ENCODE measurements at regions not wholly inside any gene's neighbourhood (a gene's known extent, or its start where the extent isn't known, plus 50 kb on each side); places are given as distances from the start of the nearest gene placed in this dataset.

DNA sequence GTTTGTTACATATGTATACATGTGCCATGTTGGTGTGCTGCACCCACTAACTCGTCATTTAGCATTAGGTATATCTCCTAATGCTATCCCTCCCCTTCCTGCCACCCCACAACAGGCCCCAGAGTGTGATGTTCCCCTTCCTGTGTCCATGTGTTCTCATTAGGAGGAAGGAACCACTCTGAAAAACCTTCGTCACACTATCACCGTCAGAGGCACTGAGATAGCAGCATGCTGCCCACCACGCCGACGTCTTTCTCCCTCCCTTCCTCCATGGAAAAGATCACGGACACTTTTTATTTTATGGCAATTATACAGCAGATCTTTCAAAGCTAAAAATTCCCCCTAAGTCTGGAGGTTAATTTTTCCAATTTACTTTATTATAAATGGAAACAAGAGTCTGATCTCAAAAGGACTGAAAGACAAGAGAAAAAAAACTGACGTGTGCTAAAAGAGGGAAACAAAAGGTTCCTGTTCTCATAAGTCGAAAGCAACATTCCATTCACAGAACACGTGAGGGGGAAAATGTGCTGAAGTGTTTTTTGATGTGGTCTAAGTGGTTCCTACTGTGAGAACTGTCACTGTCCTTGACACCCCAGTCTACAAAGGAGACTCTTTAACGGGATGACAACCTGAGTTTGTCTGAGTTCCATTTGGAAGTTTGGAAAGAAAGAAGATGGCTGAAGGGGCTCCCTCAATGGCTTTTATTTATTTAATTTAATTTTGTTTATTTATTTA is 339.7 kb upstream of the IRX2 start:
- TF ChIP-seq ATF3 (CRISPR knock-in tag; conservative IDR thresholded peaks at IDR 0.05) (no peak), NFE2L1 (CRISPR knock-in tag; IDR thresholded peaks at IDR 0.05) (no peak), IRF1 (CRISPR knock-in tag; IDR thresholded peaks at IDR 0.05) (no peak), CREM (CRISPR knock-in tag; IDR thresholded peaks at IDR 0.05) (no peak), TP53 (CRISPR knock-in tag; IDR thresholded peaks at IDR 0.05) (no peak)
- TF ChIP-seq, protein P1, sequence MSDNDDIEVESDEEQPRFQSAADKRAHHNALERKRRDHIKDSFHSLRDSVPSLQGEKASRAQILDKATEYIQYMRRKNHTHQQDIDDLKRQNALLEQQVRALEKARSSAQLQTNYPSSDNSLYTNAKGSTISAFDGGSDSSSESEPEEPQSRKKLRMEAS (CRISPR knock-in tag; IDR thresholded peaks at IDR 0.05), result no peak
- TF ChIP-seq, protein P2, sequence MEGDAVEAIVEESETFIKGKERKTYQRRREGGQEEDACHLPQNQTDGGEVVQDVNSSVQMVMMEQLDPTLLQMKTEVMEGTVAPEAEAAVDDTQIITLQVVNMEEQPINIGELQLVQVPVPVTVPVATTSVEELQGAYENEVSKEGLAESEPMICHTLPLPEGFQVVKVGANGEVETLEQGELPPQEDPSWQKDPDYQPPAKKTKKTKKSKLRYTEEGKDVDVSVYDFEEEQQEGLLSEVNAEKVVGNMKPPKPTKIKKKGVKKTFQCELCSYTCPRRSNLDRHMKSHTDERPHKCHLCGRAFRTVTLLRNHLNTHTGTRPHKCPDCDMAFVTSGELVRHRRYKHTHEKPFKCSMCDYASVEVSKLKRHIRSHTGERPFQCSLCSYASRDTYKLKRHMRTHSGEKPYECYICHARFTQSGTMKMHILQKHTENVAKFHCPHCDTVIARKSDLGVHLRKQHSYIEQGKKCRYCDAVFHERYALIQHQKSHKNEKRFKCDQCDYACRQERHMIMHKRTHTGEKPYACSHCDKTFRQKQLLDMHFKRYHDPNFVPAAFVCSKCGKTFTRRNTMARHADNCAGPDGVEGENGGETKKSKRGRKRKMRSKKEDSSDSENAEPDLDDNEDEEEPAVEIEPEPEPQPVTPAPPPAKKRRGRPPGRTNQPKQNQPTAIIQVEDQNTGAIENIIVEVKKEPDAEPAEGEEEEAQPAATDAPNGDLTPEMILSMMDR (IDR thresholded peaks at IDR 0.05), result no peak

Measured in WTC11 (cell line).